Stomach (tissue), 4 donors: ENCODE measurements at regions not wholly inside any gene's neighbourhood (a gene's known extent, or its start where the extent isn't known, plus 50 kb on each side); places are given as distances from the start of the nearest gene placed in this dataset.

Source experiments
- CTCF ChIP-seq, 7 experiments: fragments of 450-650 bp in 4 of 7; fragments of 200-600 bp in 3 of 7; sonication (generic) in 3 of 7; IDR thresholded peaks; one replicate each; pipeline ENCODE4 v1.5.1; 2016 to 2019; ENCODE audit warnings: antibody characterized with exemption in 7 of 7, control low read depth in 2 of 7, mild to moderate bottlenecking in 1 of 7
- EP300 ChIP-seq: sonication (generic); formaldehyde crosslinking; IDR thresholded peaks from one replicate; pipeline ENCODE4 v1.6.1; 2017; ENCODE audit warnings: antibody characterized with exemption
- POLR2A ChIP-seq, 4 donors: fragments of 450-650 bp; IDR thresholded peaks; one replicate each; pipeline ENCODE4 v1.6.1; 2016; ENCODE audit warnings: antibody characterized with exemption in 4 of 4, control low read depth in 2 of 4, mild to moderate bottlenecking in 1 of 4, moderate library complexity in 1 of 4
- POLR2AphosphoS5 ChIP-seq, 3 donors: sonication (generic); formaldehyde crosslinking; IDR thresholded peaks; one replicate each; pipeline ENCODE4 v1.6.1; 2016; ENCODE audit warnings: antibody characterized with exemption in 3 of 3

GRCh38 chr17:64723781-64724180, 61.7 kb upstream of the SMURF2 start:
- TF ChIP-seq CTCF (IDR thresholded peaks at IDR 0.05) (no peak), POLR2A (IDR thresholded peaks at IDR 0.05) (no peak), EP300 (no peak), POLR2AphosphoS5 (IDR thresholded peaks at IDR 0.05) (no peak)
